Stimulated activated naive CD8-positive, alpha-beta T cell treated with anti-CD3 and anti-CD28 coated beads, Interleukin-15, amount 100 ng/mL, for 72 hours (primary cell): ENCODE measurements at regions not wholly inside any gene's neighbourhood (a gene's known extent, or its start where the extent isn't known, plus 50 kb on each side); places are given as distances from the start of the nearest gene placed in this dataset.

ENCODE experiments used
- ATAC-seq: fragments of 150-1000 bp; cut with Tn5 transposase; 2 replicates; pipeline ENCODE4 v1.10.0; 2021; ENCODE audit warnings: mild to moderate bottlenecking, moderate library complexity
- DNase-seq, 2 donors: peaks; one replicate each; pipeline ENCODE4 v3.0.0; 2021 to 2022
- H3K27ac Mint-ChIP-seq, 2 donors: one replicate each; pipeline ENCODE4 v1.8.0; 2022; ENCODE audit warnings: mild to moderate bottlenecking in 2 of 2, mixed read lengths in 2 of 2, moderate library complexity in 2 of 2
- H3K27me3 Mint-ChIP-seq: one replicate; pipeline ENCODE4 v1.8.0; 2022; ENCODE audit warnings: mixed read lengths
- H3K4me1 Mint-ChIP-seq: one replicate; pipeline ENCODE4 v1.8.0; 2022; ENCODE audit warnings: mild to moderate bottlenecking, mixed read lengths
- H3K4me3 Mint-ChIP-seq, 2 donors: one replicate each; pipeline ENCODE4 v1.8.0; 2022; ENCODE audit warnings: mild to moderate bottlenecking in 2 of 2, mixed read lengths in 2 of 2, moderate library complexity in 1 of 2
- H3K9me3 Mint-ChIP-seq, 2 donors: one replicate each; pipeline ENCODE4 v1.8.0; 2022; ENCODE audit warnings: mixed read lengths in 2 of 2

DNA sequence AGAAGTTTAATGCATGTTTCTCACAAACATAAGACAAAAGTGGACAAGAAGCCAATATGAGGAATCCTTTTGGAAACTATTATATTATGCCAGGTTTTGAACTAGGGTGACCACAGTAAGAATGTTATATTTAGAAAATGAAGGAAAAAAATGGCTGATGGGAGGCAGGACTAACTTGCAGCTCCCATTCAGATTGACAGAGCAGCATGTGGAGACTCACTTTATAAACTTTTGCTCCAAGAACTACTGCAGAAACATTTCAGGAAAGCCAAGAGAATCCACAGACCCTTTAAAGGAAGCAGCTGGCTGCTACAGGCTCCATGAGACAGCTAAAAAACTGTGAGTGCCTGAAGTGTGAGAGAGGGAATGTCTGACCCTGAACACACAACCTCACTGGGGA lies 738.6 kb upstream of the GRIA3 start:
- Mint-ChIP-seq H3K27ac (no peak overlapping the region), H3K4me1 (no peaks in the 10 kb centered on the region), H3K9me3 (peaks cover 0 to 6% of the 10 kb centered on the region in 2 donors), H3K4me3 (no peak overlapping the region), H3K27me3 (no peaks in the 10 kb centered on the region)
- ATAC-seq (no peak), DNase-seq (no peak)

DNA sequence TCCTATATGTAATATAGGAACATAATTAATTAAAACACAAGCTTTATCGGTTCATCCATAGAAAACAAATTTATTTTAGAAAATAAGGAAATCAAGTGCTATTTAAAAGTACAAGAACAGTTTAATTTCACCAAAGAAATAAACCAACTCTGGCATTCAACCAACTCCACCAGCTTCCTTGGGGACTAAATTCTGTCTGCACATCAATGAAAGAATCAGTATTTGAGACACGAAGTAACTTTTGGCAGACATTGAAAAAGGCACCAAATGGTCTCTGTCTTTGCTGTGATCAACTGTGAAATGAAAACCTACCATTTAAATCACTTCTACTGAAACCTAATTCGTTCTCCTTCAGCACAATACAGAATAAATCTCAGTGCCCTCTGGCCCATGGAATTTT lies 719.7 kb upstream of the GRIA3 start:
- DNase-seq (no peak), ATAC-seq (no peak)
- Mint-ChIP-seq H3K9me3 (no peaks in the 10 kb centered on the region), H3K27me3 (no peaks in the 10 kb centered on the region), H3K4me1 (no peaks in the 10 kb centered on the region), H3K4me3 (no peak overlapping the region), H3K27ac (no peak overlapping the region)

DNA sequence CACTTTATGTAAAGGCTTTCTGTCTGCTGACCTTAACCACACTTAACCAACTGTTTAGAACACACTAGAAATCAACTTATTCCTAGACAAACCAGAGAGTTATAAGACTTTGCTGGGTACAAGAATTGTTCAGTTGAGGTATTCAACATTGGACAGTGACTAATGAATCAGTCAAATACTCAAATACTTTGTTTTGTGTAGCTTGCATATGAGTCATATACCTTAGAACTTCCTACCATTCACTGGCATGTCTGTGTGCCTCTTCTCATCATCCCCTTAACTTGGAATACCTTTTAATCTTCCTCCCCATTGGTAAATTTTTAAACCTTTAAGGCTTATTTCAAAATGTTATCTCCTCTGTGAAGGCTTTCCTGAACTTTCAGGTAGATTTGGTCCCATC lies 708.8 kb upstream of the GRIA3 start:
- no peak overlapping the region for H3K27ac Mint-ChIP-seq
- H3K9me3 Mint-ChIP-seq: no peaks in the 10 kb centered on the region
- H3K27me3 Mint-ChIP-seq: no peaks in the 10 kb centered on the region
- no peak overlapping the region for H3K4me3 Mint-ChIP-seq
- no peak for ATAC-seq
- no peaks in the 10 kb centered on the region for H3K4me1 Mint-ChIP-seq
- DNase-seq: no peak

DNA sequence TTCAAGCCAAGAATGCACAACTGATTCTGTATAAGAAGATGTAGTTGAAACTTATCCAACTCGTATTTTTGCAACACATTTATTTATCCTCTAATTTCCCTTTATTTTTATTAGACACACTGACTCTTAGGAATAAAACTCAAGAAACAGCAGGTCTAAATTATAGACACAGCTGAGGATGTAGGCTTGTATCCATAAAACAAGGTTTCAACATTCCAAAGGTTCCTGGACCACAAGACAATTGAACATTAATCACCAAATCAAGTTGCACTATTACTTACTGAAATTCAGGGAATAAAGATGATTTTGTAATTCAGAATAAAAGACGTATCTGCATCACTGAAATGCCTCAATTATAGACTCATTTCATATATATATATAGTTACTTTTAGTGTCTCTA lies 683.5 kb upstream of the GRIA3 start:
- Mint-ChIP-seq H3K27me3 (no peaks in the 10 kb centered on the region), H3K9me3 (peaks cover 2 to 5% of the 10 kb centered on the region in 2 donors), H3K4me3 (no peak overlapping the region), H3K27ac (no peak overlapping the region), H3K4me1 (no peaks in the 10 kb centered on the region)
- ATAC-seq: no peak
- no peak for DNase-seq

DNA sequence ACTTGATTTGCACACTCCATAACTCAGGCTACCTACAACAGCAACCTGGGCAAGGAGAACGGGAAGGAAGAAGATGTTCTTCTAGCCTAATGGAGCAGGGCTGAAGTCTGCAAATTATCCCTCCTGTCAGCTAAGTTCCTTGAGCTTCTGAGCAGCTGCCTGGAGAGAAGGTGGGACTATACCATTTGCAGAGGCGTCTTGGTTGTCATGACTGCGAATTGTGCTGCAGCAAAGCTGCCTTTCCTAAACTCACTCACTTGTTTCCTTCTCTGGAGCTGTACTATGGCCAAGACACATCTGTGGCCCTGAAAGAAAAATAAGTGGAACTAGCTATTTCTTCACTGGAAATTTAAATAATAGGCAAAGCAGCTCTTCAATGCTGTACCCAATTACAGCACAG lies 682.4 kb upstream of the GRIA3 start:
- Mint-ChIP-seq H3K4me3 (no peak overlapping the region), H3K9me3 (peaks cover 0 to 5% of the 10 kb centered on the region in 2 donors), H3K4me1 (no peaks in the 10 kb centered on the region), H3K27me3 (no peaks in the 10 kb centered on the region), H3K27ac (no peak overlapping the region)
- DNase-seq (no peak), ATAC-seq (no peak)

DNA sequence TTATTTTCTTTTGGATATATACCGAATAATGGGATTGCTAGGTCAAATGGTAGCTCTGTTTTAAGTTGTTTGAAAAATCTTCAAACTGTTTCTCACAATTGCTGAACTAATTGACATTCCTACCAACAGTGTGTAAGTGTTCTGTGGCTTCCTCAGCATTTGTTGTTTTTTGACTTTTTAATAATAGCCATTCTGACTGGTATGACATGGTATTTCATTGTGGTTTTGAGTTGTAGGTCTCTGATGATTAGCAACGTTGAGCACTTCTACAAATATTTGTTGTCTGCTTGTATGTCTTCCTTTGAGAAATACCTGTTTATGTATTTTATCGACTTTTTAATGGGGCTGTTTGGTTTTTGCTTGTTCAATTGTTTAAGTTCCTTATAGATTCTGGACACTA lies 680.1 kb upstream of the GRIA3 start:
- no peak for ATAC-seq
- H3K4me3 Mint-ChIP-seq: no peak overlapping the region
- no peaks in the 10 kb centered on the region for H3K4me1 Mint-ChIP-seq
- peaks cover 0 to 5% of the 10 kb centered on the region in 2 donors for H3K9me3 Mint-ChIP-seq
- no peaks in the 10 kb centered on the region for H3K27me3 Mint-ChIP-seq
- no peak overlapping the region for H3K27ac Mint-ChIP-seq
- DNase-seq: no peak

DNA sequence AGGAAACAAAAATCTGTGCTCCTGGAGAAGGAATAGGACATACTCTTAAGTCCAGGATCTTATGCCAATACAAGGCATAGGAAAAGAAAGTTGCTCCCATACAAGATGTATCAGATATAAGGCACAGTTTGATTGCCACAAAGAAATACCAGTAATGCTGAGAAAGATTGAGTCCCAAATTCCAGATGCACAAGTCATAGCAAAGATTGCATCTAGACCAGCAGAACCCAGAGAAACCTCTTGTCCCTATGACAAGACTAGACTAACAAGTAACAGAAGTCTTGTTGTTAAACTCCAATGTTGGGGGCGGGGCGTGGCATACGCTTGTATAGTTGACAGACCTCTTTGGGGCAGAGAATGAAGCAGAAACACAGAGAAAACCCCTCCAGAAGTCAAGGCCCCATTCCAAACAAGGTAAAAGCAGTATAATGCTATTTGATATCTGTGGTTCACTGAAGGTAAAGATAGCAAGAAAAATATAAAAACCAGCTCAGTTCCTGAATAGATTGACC lies 671.5 kb upstream of the GRIA3 start:
- H3K27me3 Mint-ChIP-seq: no peaks in the 10 kb centered on the region
- ATAC-seq (no peak), DNase-seq (no peak)
- no peaks in the 10 kb centered on the region for H3K9me3 Mint-ChIP-seq
- no peak overlapping the region for H3K4me3 Mint-ChIP-seq
- no peaks in the 10 kb centered on the region for H3K4me1 Mint-ChIP-seq
- no peak overlapping the region for H3K27ac Mint-ChIP-seq

DNA sequence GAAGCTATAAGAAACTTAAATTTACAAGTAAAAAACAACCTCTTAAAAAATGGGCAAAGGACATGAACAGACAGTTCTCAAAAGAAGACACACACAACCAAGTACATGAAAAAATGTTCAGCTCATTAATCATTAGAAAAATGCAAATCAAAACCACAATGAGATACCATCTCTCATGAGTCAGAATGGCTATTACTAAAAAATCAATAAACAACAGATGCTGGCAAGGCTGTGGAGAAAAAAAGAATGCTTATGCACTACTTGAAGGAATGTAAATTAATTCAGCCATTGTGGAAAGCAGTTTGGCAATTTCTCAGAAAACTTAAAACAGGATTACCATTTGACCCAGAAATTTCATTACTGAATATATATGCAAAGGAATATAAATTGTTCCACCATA lies 666.3 kb upstream of the GRIA3 start:
- Mint-ChIP-seq H3K9me3 (no peaks in the 10 kb centered on the region), H3K27ac (no peak overlapping the region), H3K27me3 (no peaks in the 10 kb centered on the region), H3K4me1 (no peaks in the 10 kb centered on the region), H3K4me3 (no peak overlapping the region)
- DNase-seq: no peak
- no peak for ATAC-seq

DNA sequence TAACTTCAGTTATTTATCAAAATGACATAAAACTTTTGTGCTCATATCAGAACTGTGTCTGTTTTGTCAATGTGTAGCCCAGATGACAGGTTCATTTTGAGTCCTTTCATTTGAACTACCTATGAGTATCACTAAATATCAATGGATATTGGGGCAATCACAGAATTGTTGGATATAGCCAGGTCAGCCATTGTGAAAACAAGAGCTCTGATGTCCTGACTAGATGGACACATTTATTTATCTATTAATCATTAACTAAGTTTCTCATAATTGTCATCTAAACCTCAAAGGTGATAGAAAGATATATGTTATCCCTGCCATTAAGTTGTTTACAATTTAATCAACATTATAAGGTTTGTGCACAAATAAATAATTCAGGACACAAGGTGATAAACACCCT lies 638.3 kb upstream of the GRIA3 start:
- Mint-ChIP-seq H3K27me3 (no peaks in the 10 kb centered on the region), H3K9me3 (no peaks in the 10 kb centered on the region), H3K4me3 (no peak overlapping the region), H3K27ac (no peak overlapping the region), H3K4me1 (no peaks in the 10 kb centered on the region)
- ATAC-seq (no peak), DNase-seq (no peak)

DNA sequence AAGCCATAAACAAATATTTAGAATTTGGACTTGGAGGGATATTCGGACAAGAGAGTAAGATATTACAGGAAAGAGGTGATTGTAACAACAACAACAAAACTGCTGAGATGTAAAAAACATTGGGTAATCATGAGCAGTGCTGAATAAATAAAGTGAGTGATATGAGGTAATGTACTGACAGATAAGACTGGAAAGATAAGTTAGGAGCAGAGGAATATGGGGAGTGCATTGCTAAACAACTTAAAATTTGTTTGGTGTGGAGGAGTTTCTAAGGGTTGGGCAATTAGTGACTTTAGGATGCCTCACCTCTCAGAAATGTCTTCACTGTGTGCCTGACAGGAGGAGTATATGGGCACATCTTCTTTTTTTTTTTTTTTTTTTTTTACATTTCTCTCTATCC lies 637.8 kb upstream of the GRIA3 start:
- DNase-seq: no peak
- Mint-ChIP-seq H3K9me3 (no peaks in the 10 kb centered on the region), H3K4me1 (no peaks in the 10 kb centered on the region), H3K27me3 (no peaks in the 10 kb centered on the region), H3K27ac (no peak overlapping the region), H3K4me3 (no peak overlapping the region)
- no peak for ATAC-seq

DNA sequence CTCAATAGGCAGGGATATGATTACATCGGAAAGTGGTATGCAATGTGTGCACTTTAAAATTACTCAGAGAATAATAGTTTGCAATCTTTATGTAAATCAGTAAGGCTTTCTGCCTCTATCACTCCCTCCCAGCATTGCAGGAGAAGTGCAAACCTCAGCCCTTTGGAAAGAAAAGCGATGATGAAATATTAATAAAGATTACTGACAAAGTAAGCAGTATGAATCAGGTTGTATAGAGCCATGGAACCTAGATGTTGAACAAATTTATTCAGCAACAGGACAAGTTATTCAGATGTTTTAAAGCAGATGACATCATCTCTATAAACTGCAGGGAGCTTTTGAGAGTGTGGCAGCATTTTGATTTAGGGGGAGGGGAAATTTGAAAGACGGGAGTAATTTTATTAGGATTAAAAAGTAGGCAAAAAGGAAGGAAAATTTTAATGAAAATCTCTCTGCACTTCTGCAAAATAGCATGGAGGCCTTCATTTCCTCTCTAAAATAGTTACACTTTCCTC lies 631.7 kb upstream of the GRIA3 start:
- Mint-ChIP-seq H3K4me3 (no peak overlapping the region), H3K27ac (no peak overlapping the region), H3K4me1 (no peaks in the 10 kb centered on the region), H3K27me3 (no peaks in the 10 kb centered on the region), H3K9me3 (no peaks in the 10 kb centered on the region)
- DNase-seq (no peak), ATAC-seq (no peak)

DNA sequence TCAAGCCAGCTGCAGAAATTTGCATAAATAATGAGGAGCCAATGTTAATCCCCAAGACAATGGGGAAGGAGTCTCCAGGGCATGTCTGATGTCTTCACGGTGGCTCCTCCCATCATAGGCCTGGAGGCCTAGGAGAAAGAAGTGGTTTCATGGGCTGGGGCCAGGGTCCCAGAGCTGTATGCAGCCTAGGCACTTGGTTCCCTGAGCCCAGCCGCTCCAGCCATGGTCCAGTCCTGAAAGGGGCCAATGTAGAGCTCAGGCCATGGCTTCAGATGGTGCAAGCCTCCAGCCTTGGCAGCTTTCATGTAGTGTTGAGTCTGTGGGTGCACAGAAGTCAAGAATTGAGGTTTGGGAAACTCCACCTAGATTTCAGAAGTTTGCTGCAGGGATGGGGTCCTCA lies 628.2 kb upstream of the GRIA3 start:
- H3K4me1 Mint-ChIP-seq: no peaks in the 10 kb centered on the region
- no peak overlapping the region for H3K27ac Mint-ChIP-seq
- H3K9me3 Mint-ChIP-seq: no peaks in the 10 kb centered on the region
- H3K4me3 Mint-ChIP-seq: no peak overlapping the region
- no peak for ATAC-seq
- no peak for DNase-seq
- no peaks in the 10 kb centered on the region for H3K27me3 Mint-ChIP-seq

DNA sequence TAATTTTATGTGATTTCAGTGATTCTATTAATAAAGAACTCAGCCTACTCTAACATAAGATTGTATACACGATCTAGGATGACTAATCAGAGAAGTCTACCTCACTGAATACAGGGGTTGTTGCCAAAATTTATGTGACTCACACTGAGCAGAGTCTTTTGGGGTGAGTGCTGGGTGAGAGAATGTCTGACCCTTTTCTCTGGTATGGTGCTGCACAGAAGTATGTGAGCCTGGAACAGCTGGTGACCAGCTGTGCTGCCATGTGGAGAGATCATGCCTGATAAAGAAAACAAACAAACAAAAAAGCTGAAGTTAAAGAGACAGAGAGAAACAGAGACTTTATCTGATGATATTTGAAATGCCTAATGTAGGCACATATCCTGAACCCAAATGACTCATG lies 618.1 kb upstream of the GRIA3 start:
- no peak for DNase-seq

DNA sequence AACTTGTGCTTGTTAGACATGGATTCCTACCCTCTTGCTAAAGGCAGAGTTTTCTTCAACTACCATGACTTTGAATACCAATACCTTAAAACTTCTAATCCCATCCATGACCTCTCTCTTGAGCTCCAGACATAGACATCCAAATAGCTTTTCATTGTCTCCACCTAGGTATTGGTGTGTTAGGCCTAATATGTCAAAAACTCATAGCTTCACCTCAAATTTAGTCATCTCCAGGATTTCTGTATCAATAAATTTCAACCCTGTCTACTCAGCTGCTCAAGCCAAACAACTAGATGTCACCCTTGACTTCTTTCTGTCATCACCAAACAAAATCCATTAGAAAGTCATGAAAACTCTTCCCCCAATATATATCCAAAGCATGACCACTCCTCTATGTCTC lies 617.7 kb upstream of the GRIA3 start:
- peaks cover 0 to 7% of the 10 kb centered on the region in 2 donors for H3K9me3 Mint-ChIP-seq
- H3K27me3 Mint-ChIP-seq: no peaks in the 10 kb centered on the region
- ATAC-seq: no peak
- no peak overlapping the region for H3K27ac Mint-ChIP-seq
- no peak for DNase-seq
- no peaks in the 10 kb centered on the region for H3K4me1 Mint-ChIP-seq
- no peak overlapping the region for H3K4me3 Mint-ChIP-seq

More for the DNA sequence above, 618.1 kb upstream of the GRIA3 start:
- no peak for ATAC-seq
- Mint-ChIP-seq H3K9me3 (peaks cover 0 to 4% of the 10 kb centered on the region in 2 donors), H3K4me3 (no peak overlapping the region), H3K4me1 (no peaks in the 10 kb centered on the region), H3K27ac (no peak overlapping the region), H3K27me3 (no peaks in the 10 kb centered on the region)

DNA sequence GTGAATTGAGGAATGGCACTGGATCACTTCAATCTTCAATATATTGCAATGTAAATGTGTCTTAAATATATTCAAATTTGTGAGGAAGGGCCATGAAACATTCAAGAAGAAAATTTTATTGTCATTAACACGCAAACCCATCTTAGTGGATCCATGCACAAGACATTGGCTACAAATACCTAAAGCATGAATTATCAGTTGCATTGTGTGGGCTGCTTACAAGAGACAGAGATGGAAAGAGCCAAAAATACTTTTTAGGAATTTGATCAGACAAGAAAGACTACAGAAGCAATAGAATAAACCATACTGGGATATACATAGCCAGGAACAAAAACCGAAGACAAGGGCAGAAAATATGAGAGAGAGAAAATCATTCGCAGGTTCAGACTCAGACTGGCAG lies 616.2 kb upstream of the GRIA3 start:
- Mint-ChIP-seq H3K4me3 (no peak overlapping the region), H3K27ac (no peak overlapping the region), H3K4me1 (no peaks in the 10 kb centered on the region), H3K9me3 (peaks cover 0 to 7% of the 10 kb centered on the region in 2 donors), H3K27me3 (no peaks in the 10 kb centered on the region)
- no peak for DNase-seq
- ATAC-seq: no peak

DNA sequence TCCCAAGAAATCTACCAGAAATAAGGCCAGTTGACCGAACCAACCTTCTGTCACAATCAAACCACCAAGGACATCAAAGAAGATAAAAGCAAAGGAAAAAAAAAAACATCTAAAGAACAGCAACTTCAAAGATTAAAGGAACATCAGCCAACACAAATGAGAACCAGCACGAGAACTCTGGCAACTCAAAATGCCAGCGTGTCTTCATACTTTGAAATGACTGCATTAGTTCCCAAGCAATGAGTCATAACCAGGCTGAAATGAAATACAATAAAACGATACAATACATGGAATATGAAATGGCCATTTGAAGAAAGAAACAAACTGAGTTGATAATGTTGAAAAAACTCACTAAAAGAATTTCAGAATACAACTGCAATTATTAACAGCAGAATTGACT lies 611.6 kb upstream of the GRIA3 start:
- Mint-ChIP-seq H3K4me3 (no peak overlapping the region), H3K27me3 (no peaks in the 10 kb centered on the region), H3K27ac (no peak overlapping the region), H3K4me1 (no peaks in the 10 kb centered on the region), H3K9me3 (peaks cover 0 to 7% of the 10 kb centered on the region in 2 donors)
- ATAC-seq (no peak), DNase-seq (no peak)

DNA sequence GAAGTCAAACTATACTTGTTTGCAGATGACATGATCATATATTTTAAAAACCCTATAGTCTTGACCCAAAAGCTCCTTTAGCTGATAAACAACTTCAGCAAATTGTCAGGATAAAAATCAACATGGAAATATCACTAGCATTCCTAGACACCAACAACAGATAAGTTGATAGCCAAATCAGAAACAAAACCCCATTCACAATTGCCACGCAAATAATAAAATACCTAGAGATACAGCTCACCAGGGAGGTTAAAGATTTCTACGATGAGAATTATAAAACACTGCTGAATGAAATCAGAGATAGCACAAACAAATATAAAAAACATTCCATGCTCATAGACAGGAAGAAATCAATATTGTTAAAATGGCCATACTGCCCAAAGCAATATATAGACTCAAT lies 605.0 kb upstream of the GRIA3 start:
- Mint-ChIP-seq H3K27me3 (no peaks in the 10 kb centered on the region), H3K4me1 (no peaks in the 10 kb centered on the region), H3K27ac (no peak overlapping the region), H3K4me3 (no peak overlapping the region), H3K9me3 (peaks cover 0 to 5% of the 10 kb centered on the region in 2 donors)
- DNase-seq: no peak
- no peak for ATAC-seq
